HCT116 (cell line): ENCODE measurements at regions not wholly inside any gene's neighbourhood (a gene's known extent, or its start where the extent isn't known, plus 50 kb on each side); places are given as distances from the start of the nearest gene placed in this dataset.

Source experiments
- ATAC-seq: fragments of 200-7000 bp; cut with Tn5 transposase; 2 replicates; pipeline ENCODE4 v1.9.1; 2020; ENCODE audit warnings: mild to moderate bottlenecking, moderate library complexity
- BruUV-seq: library from RNA; stranded (reverse); fragments of 400-500 nt; replicated peaks from 2 replicates; lab custom pipeline; 2021; lab: Mats Ljungman, UMichigan
- CTCF ChIA-PET: fragments of 300-600 bp; sonication (Branson Sonifier 250); formaldehyde crosslinking; loops from one replicate; lab custom pipeline; 2021; ENCODE audit warnings: antibody characterized with exemption; lab: Charles Lee
- POLR2A ChIA-PET: fragments of 300-600, 350-600 bp; sonication (Branson Sonifier 250); formaldehyde crosslinking; loops from one replicate; lab custom pipeline; 2021; ENCODE audit warnings: antibody characterized with exemption; lab: Charles Lee
- RAD21 ChIA-PET, 2 experiments: fragments of 300-600 bp; sonication (Branson Sonifier 250); formaldehyde crosslinking; loops; one replicate each; lab custom pipeline; 2023; ENCODE audit warnings: low total read pairs in 2 of 2; ENCODE audit not compliant: uncharacterized antibody in 2 of 2, unreplicated experiment in 2 of 2, low non-redundant PET in 1 of 2; lab: Charles Lee
- DNase-seq: peaks from one replicate; pipeline ENCODE4 v3.0.0-alpha.2; 2010; ENCODE audit warnings: low read depth, low spot score
- H2AFZ ChIP-seq: fragments of 200-600 bp; shearing (Covaris generic), sonication (generic); 2 replicates; pipeline ENCODE4 v1.6.1; 2017; ENCODE audit warnings: low read depth, mixed run types, mixed read lengths, antibody characterized with exemption, low read length; ENCODE audit not compliant: poor library complexity, severe bottlenecking
- H3K27ac ChIP-seq: 2 replicates; pipeline ENCODE4 v1.5.1; 2012; ENCODE audit warnings: low read depth, low read length
- H3K27me3 ChIP-seq: fragments of 200-600 bp; sonication (generic); 2 replicates; pipeline ENCODE4 v1.6.1; 2016; ENCODE audit warnings: mixed run types, low read length, mixed read lengths; ENCODE audit not compliant: insufficient read depth
- H3K36me3 ChIP-seq, 2 experiments: fragments of 200-500 bp in 1 of 2; fragments of 200-600 bp in 1 of 2; sonication (Bioruptor generic) in 1 of 2; sonication (generic) in 1 of 2; 2 replicates each; pipeline versions ENCODE4 v1.5.1 to v1.6.1; 2014 to 2016; ENCODE audit warnings: low read length in 2 of 2, inconsistent platforms in 1 of 2, mixed read lengths in 1 of 2, mixed run types in 1 of 2; ENCODE audit not compliant: insufficient read depth in 2 of 2, control insufficient read depth in 1 of 2
- H3K4me1 ChIP-seq, 2 experiments: fragments of 200-600 bp in 1 of 2; sonication (generic) in 1 of 2; 2 replicates each; pipeline versions ENCODE4 v1.5.1 to v1.6.1; 2012 to 2017; ENCODE audit warnings: low read length in 2 of 2, inconsistent platforms in 1 of 2, mild to moderate bottlenecking in 1 of 2, mixed read lengths in 1 of 2, mixed run types in 1 of 2, moderate library complexity in 1 of 2; ENCODE audit not compliant: insufficient read depth in 2 of 2, control insufficient read depth in 1 of 2
- H3K4me2 ChIP-seq: fragments of 200-600 bp; sonication (generic); 2 replicates; pipeline ENCODE4 v1.6.1; 2017; ENCODE audit warnings: mixed run types, low read length, mixed read lengths
- H3K4me3 ChIP-seq, 2 experiments: fragments of 200-600 bp in 1 of 2; sonication (generic) in 1 of 2; replicated peaks in 1 of 2; 2 replicates each; pipeline ENCODE4 v1.5.1; 2011 to 2016; ENCODE audit warnings: low read length in 2 of 2, control low read depth in 1 of 2, low read depth in 1 of 2, mild to moderate bottlenecking in 1 of 2, mixed read lengths in 1 of 2, mixed run types in 1 of 2
- H3K79me2 ChIP-seq: fragments of 200-600 bp; sonication (generic); 2 replicates; pipeline ENCODE4 v1.6.1; 2017; ENCODE audit warnings: mild to moderate bottlenecking, mixed run types, low read length, moderate library complexity, mixed read lengths; ENCODE audit not compliant: insufficient read depth
- H3K9ac ChIP-seq: fragments of 200-600 bp; sonication (generic); 2 replicates; pipeline ENCODE4 v1.6.1; 2016; ENCODE audit warnings: low read length, mixed read lengths
- H3K9me2 ChIP-seq: fragments of 200-600 bp; sonication (generic), shearing (Covaris generic); 2 replicates; pipeline ENCODE4 v1.6.1; 2017; ENCODE audit warnings: mixed run types, mild to moderate bottlenecking, moderate library complexity; ENCODE audit not compliant: insufficient read depth
- H3K9me3 ChIP-seq, 2 experiments: fragments of 200-500 bp in 1 of 2; fragments of 200-600 bp in 1 of 2; sonication (Bioruptor generic) in 1 of 2; sonication (generic) in 1 of 2; 2 replicates each; pipeline ENCODE4 v1.6.1; 2014 to 2017; ENCODE audit warnings: low read length in 2 of 2, mixed read lengths in 2 of 2, inconsistent platforms in 1 of 2, low read depth in 1 of 2, mild to moderate bottlenecking in 1 of 2, mixed run types in 1 of 2, moderate library complexity in 1 of 2; ENCODE audit not compliant: control insufficient read depth in 1 of 2, insufficient read depth in 1 of 2
- H4K20me1 ChIP-seq: fragments of 200-600 bp; sonication (generic), shearing (Covaris generic); 2 replicates; pipeline ENCODE4 v1.6.1; 2017; ENCODE audit warnings: mixed run types, mild to moderate bottlenecking, moderate library complexity; ENCODE audit not compliant: insufficient read depth
- EZH2 ChIP-seq: fragments of 200-600 bp; sonication (generic); IDR thresholded peaks from 2 replicates; pipeline ENCODE4 v1.6.1; 2017; ENCODE audit warnings: antibody characterized with exemption, mixed run types
- POLR2AphosphoS5 ChIP-seq: IDR thresholded peaks from 2 replicates; pipeline ENCODE4 v1.6.1; 2011; ENCODE audit warnings: mild to moderate bottlenecking, low read depth, low read length, moderate library complexity
- SRF ChIP-seq: IDR thresholded peaks from 2 replicates; pipeline ENCODE4 v1.6.1; 2012; ENCODE audit warnings: low read depth
- YY1 ChIP-seq: IDR thresholded peaks from 2 replicates; pipeline ENCODE4 v1.6.1; 2011; ENCODE audit warnings: low read length, low read depth, moderate library complexity, mild to moderate bottlenecking; ENCODE audit not compliant: insufficient replicate concordance; ENCODE audit errors: extremely low read depth
- ZFX ChIP-seq: fragments of 450-650 bp; IDR thresholded peaks from 2 replicates; pipeline ENCODE4 v1.6.1; 2017
- intact Hi-C: fragments of 100-400 bp; cut with micrococcal nuclease; formaldehyde crosslinking; loops from 2 replicates; pipeline ENCODE4 v1.10.0; 2022
- TF ChIP-seq, protein P1 (sequence below): IDR thresholded peaks from 2 replicates; pipeline ENCODE4 v1.6.1; 2012
- TF ChIP-seq, protein P2 (sequence below): IDR thresholded peaks from 2 replicates; pipeline ENCODE4 v1.6.1; 2012
- TF ChIP-seq, protein P3 (sequence below), 3 experiments: fragments of 200-600 bp in 1 of 3; sonication (generic) in 1 of 3; IDR thresholded peaks in 2 of 3; conservative IDR thresholded peaks in 1 of 3; 2 replicates each; pipeline ENCODE4 v1.5.1; 2012 to 2017; ENCODE audit warnings: low read depth in 2 of 3, low read length in 2 of 3, antibody characterized with exemption in 1 of 3, borderline replicate concordance in 1 of 3, control low read depth in 1 of 3, mild to moderate bottlenecking in 1 of 3, mixed read lengths in 1 of 3, mixed run types in 1 of 3, moderate library complexity in 1 of 3; ENCODE audit not compliant: insufficient read depth in 1 of 3

DNA sequence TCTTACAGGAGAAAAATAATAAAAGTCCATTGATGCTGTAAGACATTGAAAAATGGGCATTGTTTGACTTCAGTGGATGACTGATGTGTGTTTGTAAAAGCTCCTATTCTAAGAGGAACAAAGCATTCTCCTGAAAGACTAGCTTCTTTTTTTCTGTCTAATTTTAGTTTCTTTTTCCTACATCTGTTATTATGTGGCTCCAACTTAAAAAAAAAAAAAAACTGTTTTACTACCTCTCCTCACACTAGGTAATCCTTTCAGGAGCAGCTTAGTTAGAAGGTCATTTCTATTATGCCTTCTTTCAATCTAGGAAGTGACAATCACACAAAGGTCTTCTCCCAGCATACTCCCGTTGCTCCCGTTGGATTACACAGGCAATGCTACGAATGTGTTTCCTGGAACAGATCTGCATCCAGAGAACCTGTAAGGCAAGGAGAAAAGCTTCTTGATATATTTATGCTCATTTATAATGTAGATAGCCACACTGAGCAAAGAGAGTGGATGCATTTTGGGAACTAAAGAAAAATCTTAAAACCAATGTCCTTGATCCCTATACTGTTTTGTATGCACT lies 595.1 kb upstream of the CCDC179 start (continued):
- TF ChIP-seq, protein P1, sequence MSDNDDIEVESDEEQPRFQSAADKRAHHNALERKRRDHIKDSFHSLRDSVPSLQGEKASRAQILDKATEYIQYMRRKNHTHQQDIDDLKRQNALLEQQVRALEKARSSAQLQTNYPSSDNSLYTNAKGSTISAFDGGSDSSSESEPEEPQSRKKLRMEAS, result no peak

DNA sequence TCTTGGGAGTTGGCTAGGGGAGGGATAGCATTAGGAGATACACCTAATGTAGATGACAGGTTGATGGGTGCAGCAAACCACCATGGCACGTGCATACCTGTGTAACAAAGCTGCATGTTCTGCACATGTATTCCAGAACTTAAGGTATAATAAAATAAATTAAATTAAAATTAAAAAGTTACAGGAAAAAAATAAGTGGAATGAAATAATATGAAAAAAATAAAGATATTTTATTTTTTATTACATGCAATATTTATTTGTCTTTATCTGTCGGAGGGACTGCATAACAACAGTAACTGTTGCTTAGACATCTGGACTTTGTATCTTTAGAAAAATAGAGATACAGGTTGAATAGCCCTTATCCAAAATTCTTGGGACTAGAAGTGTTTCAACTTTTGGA lies 597.4 kb upstream of the CCDC179 start:
- BruUV-seq, result no TSS peak
- DNase-seq, result no peak
- no peak overlapping the region for H3K4me2 ChIP-seq
- H2AFZ ChIP-seq, result no peak overlapping the region
- H4K20me1 ChIP-seq, result no peaks in the 10 kb centered on the region
- ATAC-seq, result no peak
- intact Hi-C loops, result no loop called here
- no peak for TF ChIP-seq YY1
- no peak for TF ChIP-seq POLR2AphosphoS5
- TF ChIP-seq, all 23 proteins: peak for 0
- H3K79me2 ChIP-seq, result no peaks in the 10 kb centered on the region
- no peak overlapping the region for H3K9ac ChIP-seq
- H3K4me3 ChIP-seq, result no peak overlapping the region
- no peaks in the 10 kb centered on the region for H3K36me3 ChIP-seq
- H3K9me3 ChIP-seq, result peaks cover 4 to 14% of the 10 kb centered on the region in 2 experiments; a peak in 2 of 4 replicates
- no peaks in the 10 kb centered on the region for H3K27me3 ChIP-seq
- H3K4me1 ChIP-seq, result no peaks in the 10 kb centered on the region
- ChIA-PET RAD21 (no interaction called here), CTCF (no interaction called here), POLR2A (no interaction called here)
- H3K9me2 ChIP-seq, result no peaks in the 10 kb centered on the region
- no peak overlapping the region for H3K27ac ChIP-seq

DNA sequence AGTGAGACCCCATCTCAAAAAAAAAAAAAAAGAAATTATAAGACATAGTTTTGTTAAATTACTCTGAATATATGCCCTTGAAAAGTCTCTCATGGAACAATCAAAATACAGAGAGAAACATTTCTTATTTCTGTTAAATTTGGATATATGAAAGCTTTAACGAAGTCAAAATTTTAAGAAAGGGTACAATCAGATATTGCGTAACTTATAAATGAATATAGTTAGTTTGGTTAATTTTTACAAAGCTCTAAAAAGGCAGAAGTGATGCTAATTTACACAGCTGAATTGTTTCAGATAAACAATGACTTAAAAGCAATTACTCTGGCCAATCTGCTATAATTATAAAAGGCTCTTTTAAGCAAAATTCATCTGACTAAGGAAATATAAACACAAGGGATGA lies 611.6 kb upstream of the CCDC179 start:
- BruUV-seq, result no TSS peak
- no peak overlapping the region for H3K27ac ChIP-seq
- no peak for DNase-seq
- H3K9ac ChIP-seq, result no peak overlapping the region
- no peaks in the 10 kb centered on the region for H3K36me3 ChIP-seq
- H3K27me3 ChIP-seq, result no peaks in the 10 kb centered on the region
- H3K79me2 ChIP-seq, result no peaks in the 10 kb centered on the region
- POLR2A ChIA-PET, result no interaction called here
- peaks cover 8 to 12% of the 10 kb centered on the region in 2 experiments; a peak in 2 of 4 replicates for H3K9me3 ChIP-seq
- no peak overlapping the region for H2AFZ ChIP-seq
- no peaks in the 10 kb centered on the region for H3K4me1 ChIP-seq
- H3K4me2 ChIP-seq, result no peak overlapping the region
- intact Hi-C loops, result no loop called here
- RAD21 ChIA-PET, result no interaction called here
- H4K20me1 ChIP-seq, result no peaks in the 10 kb centered on the region
- CTCF ChIA-PET, result no interaction called here
- H3K9me2 ChIP-seq, result no peaks in the 10 kb centered on the region
- TF ChIP-seq SRF (no peak), EZH2 (no peak), ZFX (no peak), YY1 (no peak)
- TF ChIP-seq, protein P2, sequence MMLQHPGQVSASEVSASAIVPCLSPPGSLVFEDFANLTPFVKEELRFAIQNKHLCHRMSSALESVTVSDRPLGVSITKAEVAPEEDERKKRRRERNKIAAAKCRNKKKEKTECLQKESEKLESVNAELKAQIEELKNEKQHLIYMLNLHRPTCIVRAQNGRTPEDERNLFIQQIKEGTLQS, result no peak
- TF ChIP-seq, protein P3, sequence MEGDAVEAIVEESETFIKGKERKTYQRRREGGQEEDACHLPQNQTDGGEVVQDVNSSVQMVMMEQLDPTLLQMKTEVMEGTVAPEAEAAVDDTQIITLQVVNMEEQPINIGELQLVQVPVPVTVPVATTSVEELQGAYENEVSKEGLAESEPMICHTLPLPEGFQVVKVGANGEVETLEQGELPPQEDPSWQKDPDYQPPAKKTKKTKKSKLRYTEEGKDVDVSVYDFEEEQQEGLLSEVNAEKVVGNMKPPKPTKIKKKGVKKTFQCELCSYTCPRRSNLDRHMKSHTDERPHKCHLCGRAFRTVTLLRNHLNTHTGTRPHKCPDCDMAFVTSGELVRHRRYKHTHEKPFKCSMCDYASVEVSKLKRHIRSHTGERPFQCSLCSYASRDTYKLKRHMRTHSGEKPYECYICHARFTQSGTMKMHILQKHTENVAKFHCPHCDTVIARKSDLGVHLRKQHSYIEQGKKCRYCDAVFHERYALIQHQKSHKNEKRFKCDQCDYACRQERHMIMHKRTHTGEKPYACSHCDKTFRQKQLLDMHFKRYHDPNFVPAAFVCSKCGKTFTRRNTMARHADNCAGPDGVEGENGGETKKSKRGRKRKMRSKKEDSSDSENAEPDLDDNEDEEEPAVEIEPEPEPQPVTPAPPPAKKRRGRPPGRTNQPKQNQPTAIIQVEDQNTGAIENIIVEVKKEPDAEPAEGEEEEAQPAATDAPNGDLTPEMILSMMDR (IDR thresholded peaks at IDR 0.05 in 2 of 3, conservative IDR thresholded peaks at IDR 0.05 in 1 of 3; ENCODE audit: borderline replicate concordance in 1 of 3, insufficient read depth in 1 of 3, low read depth in 2 of 3, low read length in 2 of 3), result no peak
- ATAC-seq, result no peak
- no peak overlapping the region for H3K4me3 ChIP-seq
